Heart left ventricle (tissue), 13 donors: ENCODE measurements at regions not wholly inside any gene's neighbourhood (a gene's known extent, or its start where the extent isn't known, plus 50 kb on each side); places are given as distances from the start of the nearest gene placed in this dataset.

Experiments used
- CTCF ChIP-seq, 12 donors: fragments of 200-600 bp; sonication (generic) in 4 of 12; IDR thresholded peaks; one replicate each; pipeline versions ENCODE4 v1.5.0 to v1.8.0; 2018 to 2022; ENCODE audit warnings: antibody characterized with exemption in 12 of 12, mild to moderate bottlenecking in 5 of 12
- POLR2A ChIP-seq, 2 donors: fragments of 450-650 bp; IDR thresholded peaks; one replicate each; pipeline ENCODE4 v1.6.1; 2017; ENCODE audit warnings: antibody characterized with exemption in 2 of 2, mild to moderate bottlenecking in 2 of 2, moderate library complexity in 2 of 2
- donor health status: ischemic (EF 13 %, LVEDD 7.1; RV severe dilation, severe dysfunction).
- donor health status: DM: no; HTN: yes; CAD: no.
- donor health status: DM: no; HTN: no; CAD: no.
- donor health status: ischemic (EF 25% LVEDD 6.9; RV normal size, moderate dysfunction).
- donor health status: ischemic (EF 25% LVEDD 5.7; RV mildly dilated, moderate dysfunction).
- donor health status: ischemic (EF 35%, LVEDD 5.7; RV mildly dilated, moderate dysfunction).
- donor health status: nonischemic (EF 11% LVEDD 7.7; RV severe dilation, severe dysfunction).
- donor health status: DM: yes; HTN: yes; CAD: no.
- donor health status: PGD.
- donor health status: ischemic (EF 29% LVEDD 5.4; RV normal size, mild dysfunction).
- donor health status: nonischemic (EF 23%, LVEDD 6.1; RV moderate dilation, normal function).

DNA sequence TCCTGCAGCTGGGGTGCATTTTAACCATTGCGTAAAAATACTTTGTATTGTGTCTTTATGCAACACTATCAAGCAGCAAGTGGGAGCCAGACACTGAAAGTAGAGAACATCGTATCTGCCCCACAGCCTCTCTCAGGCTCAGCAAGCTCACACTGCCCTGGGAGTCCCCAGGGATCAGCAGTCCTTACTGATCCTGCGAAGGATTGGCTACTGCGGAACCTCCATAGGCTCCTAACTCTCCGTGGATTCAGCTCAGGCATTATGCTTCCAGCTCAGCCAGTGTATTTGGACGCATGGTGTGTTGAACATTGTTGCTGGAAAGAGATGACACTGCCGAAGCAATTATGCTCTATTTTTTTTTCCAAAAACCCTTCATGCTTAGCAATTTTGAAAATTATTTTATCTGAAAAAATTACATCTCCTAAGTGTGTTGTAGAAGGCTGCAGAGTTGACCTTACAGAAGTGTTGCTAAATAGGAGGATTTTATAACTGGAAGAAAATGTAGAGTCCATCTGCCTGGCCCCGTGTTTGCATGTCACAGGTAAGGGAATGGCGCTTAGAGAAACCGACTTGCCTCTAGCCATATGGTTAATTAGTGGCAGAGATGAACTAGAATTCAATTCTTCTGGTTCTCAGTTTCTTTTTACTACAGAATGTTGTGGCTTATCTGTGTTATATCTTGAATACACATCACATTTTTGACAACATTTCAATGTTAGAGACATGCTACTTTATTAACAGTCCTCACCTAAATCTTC is 276.4 kb upstream of the COBL start:
- no peak for TF ChIP-seq CTCF (IDR thresholded peaks at IDR 0.05)
- no peak for TF ChIP-seq POLR2A (IDR thresholded peaks at IDR 0.05)
